HEK293T (cell line): ENCODE measurements at regions not wholly inside any gene's neighbourhood (a gene's known extent, or its start where the extent isn't known, plus 50 kb on each side); places are given as distances from the start of the nearest gene placed in this dataset.

Source experiments
- CTCF ChIA-PET: fragments of 350-600 bp; formaldehyde crosslinking; extraction: SDS; loops from one replicate; lab custom pipeline; 2021; ENCODE audit warnings: antibody characterized with exemption, inconsistent platforms; lab: Yijun Ruan, JAX
- POLR2A ChIA-PET: fragments of 350-600 bp; formaldehyde crosslinking; extraction: SDS; loops from one replicate; lab custom pipeline; 2020; ENCODE audit warnings: antibody characterized with exemption, inconsistent platforms; lab: Yijun Ruan, JAX
- DNase-seq: peaks from one replicate; pipeline ENCODE4 v3.0.0; 2012; ENCODE audit warnings: mixed read lengths; ENCODE audit errors: extremely low spot score
- ARNT ChIP-seq: fragments of 450-650 bp; IDR thresholded peaks from 2 replicates; pipeline ENCODE4 v1.6.1; 2017; ENCODE audit warnings: mild to moderate bottlenecking
- BHLHE40 ChIP-seq: fragments of 450-650 bp; IDR thresholded peaks from 2 replicates; pipeline ENCODE4 v1.6.1; 2016; ENCODE audit warnings: mild to moderate bottlenecking, moderate library complexity, borderline replicate concordance
- CTBP1 ChIP-seq: fragments of 450-650 bp; IDR thresholded peaks from 2 replicates; pipeline ENCODE4 v1.6.1; 2016; ENCODE audit warnings: borderline replicate concordance
- ELF4 ChIP-seq: fragments of 450-650 bp; IDR thresholded peaks from 2 replicates; pipeline ENCODE4 v1.6.1; 2017; ENCODE audit warnings: antibody characterized with exemption
- FOXA1 ChIP-seq: fragments of 450-650 bp; IDR thresholded peaks from 2 replicates; pipeline ENCODE4 v1.6.1; 2016; ENCODE audit warnings: mild to moderate bottlenecking
- FOXK2 ChIP-seq: fragments of 450-650 bp; IDR thresholded peaks from 2 replicates; pipeline ENCODE4 v1.6.1; 2016; ENCODE audit warnings: mild to moderate bottlenecking
- FOXM1 ChIP-seq: fragments of 450-650 bp; IDR thresholded peaks from 2 replicates; pipeline ENCODE4 v1.6.1; 2017; ENCODE audit warnings: mild to moderate bottlenecking, borderline replicate concordance
- HDGF ChIP-seq: fragments of 450-650 bp; IDR thresholded peaks from 2 replicates; pipeline ENCODE4 v1.6.1; 2017; ENCODE audit warnings: antibody characterized with exemption, borderline replicate concordance
- L3MBTL2 ChIP-seq: fragments of 450-650 bp; conservative IDR thresholded peaks from 2 replicates; pipeline ENCODE4 v1.6.1; 2016; ENCODE audit warnings: mild to moderate bottlenecking
- LEF1 ChIP-seq: fragments of 450-650 bp; IDR thresholded peaks from 2 replicates; pipeline ENCODE4 v1.6.1; 2017; ENCODE audit warnings: mild to moderate bottlenecking, borderline replicate concordance
- NFRKB ChIP-seq: fragments of 450-650 bp; IDR thresholded peaks from 2 replicates; pipeline ENCODE4 v1.6.1; 2016; ENCODE audit warnings: mild to moderate bottlenecking, moderate library complexity
- SP1 ChIP-seq: fragments of 450-650 bp; IDR thresholded peaks from 2 replicates; pipeline ENCODE4 v1.6.1; 2017
- SUZ12 ChIP-seq: fragments of 450-650 bp; IDR thresholded peaks from 2 replicates; pipeline ENCODE4 v1.6.1; 2016; ENCODE audit warnings: mild to moderate bottlenecking
- TARDBP ChIP-seq: fragments of 450-650 bp; IDR thresholded peaks from 2 replicates; pipeline ENCODE4 v1.6.1; 2016
- ZNF384 ChIP-seq: fragments of 450-650 bp; IDR thresholded peaks from 2 replicates; pipeline ENCODE4 v1.6.1; 2016
- TF ChIP-seq, protein P1 (sequence below): fragments of 450-650 bp; IDR thresholded peaks from 2 replicates; pipeline ENCODE4 v1.6.1; 2016

DNA sequence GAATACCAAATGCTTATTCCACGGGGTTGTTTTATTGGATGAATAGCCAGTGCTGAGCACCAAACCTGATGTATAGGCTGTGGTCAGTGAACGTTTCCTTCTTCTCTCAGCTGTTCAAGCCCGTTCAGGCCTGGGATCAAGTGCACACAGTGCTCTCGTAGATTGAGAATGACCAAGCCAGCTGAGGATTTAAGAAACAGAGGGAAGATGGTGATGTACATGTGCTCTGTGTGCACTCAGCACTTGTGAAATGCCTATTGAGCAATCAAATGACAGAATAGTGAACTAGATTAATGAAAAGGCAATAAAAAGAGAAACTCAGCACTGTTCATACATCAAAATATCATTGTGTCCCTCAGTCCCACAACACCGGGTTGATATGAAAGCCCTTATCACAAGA is 302.5 kb downstream of the BMPER start:
- no peak for DNase-seq
- ChIA-PET CTCF (no interaction called here), POLR2A (no interaction called here)
- no peak for TF ChIP-seq SUZ12
- no peak for TF ChIP-seq TARDBP
- TF ChIP-seq FOXM1: no peak
- no peak for TF ChIP-seq HDGF
- no peak for TF ChIP-seq SP1
- TF ChIP-seq FOXA1: no peak
- TF ChIP-seq ZNF384: no peak
- no peak for TF ChIP-seq CTBP1
- TF ChIP-seq L3MBTL2: no peak
- TF ChIP-seq, protein P1, sequence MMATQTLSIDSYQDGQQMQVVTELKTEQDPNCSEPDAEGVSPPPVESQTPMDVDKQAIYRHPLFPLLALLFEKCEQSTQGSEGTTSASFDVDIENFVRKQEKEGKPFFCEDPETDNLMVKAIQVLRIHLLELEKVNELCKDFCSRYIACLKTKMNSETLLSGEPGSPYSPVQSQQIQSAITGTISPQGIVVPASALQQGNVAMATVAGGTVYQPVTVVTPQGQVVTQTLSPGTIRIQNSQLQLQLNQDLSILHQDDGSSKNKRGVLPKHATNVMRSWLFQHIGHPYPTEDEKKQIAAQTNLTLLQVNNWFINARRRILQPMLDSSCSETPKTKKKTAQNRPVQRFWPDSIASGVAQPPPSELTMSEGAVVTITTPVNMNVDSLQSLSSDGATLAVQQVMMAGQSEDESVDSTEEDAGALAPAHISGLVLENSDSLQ: no peak

DNA sequence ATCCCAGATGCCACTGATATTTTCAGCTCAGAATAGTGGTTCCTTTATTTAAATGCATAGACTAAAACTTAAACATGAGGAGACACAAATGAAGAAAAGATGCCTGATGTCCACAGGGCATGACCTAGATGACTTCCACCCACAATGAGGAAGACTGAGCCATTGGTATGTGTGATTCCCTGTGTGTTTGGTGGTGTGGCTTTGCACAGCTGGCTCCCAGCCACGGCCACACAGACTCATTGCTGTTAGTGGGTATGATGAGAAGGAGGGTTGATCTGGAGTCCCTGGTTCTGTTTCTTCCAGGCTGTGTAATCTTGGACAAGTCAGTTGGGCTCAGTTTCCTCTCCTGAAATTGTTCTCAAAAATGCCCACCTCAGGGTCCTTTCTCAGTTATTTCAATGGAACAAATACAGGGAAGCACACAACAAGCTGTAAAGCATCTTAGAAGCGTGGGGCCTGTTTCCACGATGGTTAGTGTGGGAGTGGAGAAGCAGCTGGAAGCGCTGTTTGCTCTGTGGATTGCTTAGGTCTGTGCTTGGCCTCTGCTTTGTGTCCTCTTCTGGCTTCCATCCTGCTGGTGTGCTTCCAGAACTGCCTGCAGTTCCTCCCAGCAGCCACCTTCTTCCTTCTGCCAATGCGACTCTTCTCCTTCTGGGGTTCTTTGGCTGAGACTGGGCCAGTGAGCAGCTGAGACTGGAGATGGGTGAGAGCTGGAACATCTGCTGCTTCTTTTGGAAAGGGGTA is 303.7 kb downstream of the BMPER start:
- TF ChIP-seq L3MBTL2 (no peak), LEF1 (no peak), TARDBP (no peak), BHLHE40 (no peak)
- no peak for DNase-seq
- CTCF ChIA-PET: interaction anchor here (0.7 kb wide), 1 partner anchor 1026 kb away, joined by 3 read pairs; no protein-coding TSS in a partner anchor
- POLR2A ChIA-PET: no interaction called here

DNA sequence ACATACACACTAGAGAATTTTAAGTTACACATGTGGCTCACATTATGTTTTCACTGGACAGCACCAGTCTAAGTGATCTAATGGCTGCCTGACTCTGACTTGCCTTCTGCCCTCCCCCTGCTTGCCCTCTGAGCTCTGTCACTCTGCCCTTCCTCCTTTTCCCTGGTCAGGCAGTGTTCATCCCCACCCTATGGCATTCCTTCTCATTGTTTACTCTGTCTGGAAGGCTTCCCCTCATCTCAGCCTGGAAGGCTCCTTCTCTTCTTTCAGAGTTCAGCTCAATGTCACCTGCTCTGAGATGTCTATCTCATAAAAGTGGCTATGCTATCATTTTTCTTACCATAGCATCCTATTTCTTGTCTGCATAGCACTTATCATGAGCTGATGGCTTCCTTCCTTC is 305.7 kb downstream of the BMPER start:
- DNase-seq: no peak
- ChIA-PET CTCF (interaction anchor here (0.6 to 1.1 kb wide), 2 partner anchors 14 to 42 kb away, joined by 3 read pairs; no protein-coding TSS in a partner anchor), POLR2A (no interaction called here)
- TF ChIP-seq SUZ12 (no peak), ARNT (no peak), CTBP1 (no peak), SP1 (no peak), ELF4 (no peak), LEF1 (no peak), BHLHE40 (no peak), FOXK2 (no peak), FOXA1 (no peak), NFRKB (no peak), L3MBTL2 (no peak), FOXM1 (no peak), TARDBP (no peak), ZNF384 (no peak), HDGF (no peak)
- TF ChIP-seq, protein P1: no peak

DNA sequence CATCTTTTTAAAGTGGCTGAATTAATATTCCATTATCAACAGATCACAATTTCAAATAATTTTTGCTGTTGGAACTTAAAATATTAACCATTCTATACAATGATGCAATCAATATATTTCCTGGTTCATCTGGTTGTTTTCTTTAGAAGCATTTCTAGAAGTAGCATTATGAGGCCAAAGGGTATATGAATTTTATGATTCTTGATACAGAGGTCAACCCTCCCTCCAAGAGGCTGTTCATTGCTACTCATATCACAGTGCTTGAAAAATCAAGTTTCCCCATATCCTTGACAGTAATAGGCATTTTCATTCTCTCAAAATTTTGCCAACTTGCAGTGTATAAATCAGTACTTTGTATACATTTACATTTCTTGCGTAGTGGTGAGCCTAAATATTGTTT is 312.6 kb downstream of the BMPER start:
- no peak for DNase-seq
- CTCF ChIA-PET: no interaction called here
- POLR2A ChIA-PET: no interaction called here
- TF ChIP-seq ARNT: no peak
- no peak for TF ChIP-seq ELF4
- TF ChIP-seq FOXM1: no peak
- no peak for TF ChIP-seq HDGF
- TF ChIP-seq TARDBP: no peak

DNA sequence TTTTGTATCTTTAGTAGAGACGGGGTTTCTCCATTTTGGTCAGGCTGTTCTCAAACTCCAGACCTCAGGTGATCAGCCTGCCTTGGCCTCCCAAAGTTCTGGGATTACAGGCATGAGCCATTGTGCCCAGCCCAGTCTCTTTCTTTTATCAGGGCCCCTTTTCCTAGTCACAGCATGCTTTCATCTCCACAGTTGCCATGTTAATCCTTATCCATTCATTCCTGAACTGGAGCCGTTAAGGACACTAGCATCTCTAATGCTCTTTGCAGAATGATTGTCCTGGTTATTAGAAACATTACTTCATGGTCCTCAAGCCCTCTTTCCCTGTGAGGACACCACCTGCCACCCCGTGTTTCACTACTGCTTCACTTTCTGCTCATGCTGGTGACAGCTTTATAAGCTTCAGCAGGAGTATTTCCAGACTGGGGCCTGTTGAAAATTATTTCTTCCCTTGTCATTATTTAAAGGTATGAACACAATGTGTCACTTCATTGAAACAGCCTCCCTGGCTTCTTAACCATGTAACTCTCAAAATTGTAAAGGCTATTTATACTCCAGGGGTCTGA is 313.9 kb downstream of the BMPER start:
- DNase-seq: no peak
- TF ChIP-seq TARDBP (no peak), SUZ12 (no peak), L3MBTL2 (no peak), ARNT (no peak), FOXA1 (no peak), CTBP1 (no peak), ELF4 (no peak), ZNF384 (no peak), NFRKB (no peak), BHLHE40 (no peak), LEF1 (no peak), FOXK2 (no peak), HDGF (no peak), FOXM1 (no peak), SP1 (no peak)
- TF ChIP-seq, protein P1: no peak
- CTCF ChIA-PET: no interaction called here
- POLR2A ChIA-PET: no interaction called here

DNA sequence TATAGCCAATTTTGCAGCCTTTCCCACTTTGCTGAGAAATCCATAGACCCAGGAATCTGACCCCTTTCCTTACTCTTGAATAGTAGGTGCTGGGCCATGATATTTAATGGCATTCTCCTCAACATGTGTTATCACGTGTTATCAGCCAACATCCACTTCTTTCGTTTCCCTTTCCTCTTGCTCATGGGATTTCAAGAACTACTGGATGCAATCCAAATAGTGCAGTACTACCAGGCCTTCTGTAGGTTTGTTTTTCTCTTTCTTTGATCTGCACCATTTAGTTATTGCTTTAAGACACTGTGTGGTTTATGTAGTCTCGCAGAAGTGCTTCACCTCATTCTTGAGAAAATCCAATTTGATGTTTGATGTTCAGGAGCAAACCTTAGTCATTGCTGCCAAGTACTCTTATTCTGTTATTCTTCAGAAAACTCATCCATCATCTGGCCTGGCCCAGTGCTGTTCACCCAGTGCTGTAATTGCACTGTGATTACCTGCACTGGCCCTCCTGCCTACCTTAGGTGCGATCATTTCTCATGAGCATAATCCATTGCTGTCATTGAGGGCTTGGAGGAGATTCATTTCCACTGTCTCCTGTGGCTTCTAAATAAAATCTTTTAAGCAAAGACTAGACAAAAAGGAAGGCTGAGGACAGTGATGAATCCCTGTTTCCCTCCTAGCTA is 315.3 kb downstream of the BMPER start:
- TF ChIP-seq, protein P1: no peak
- TF ChIP-seq LEF1 (no peak), L3MBTL2 (no peak), FOXA1 (no peak), ARNT (no peak), FOXM1 (no peak), ELF4 (no peak), NFRKB (no peak), HDGF (no peak), SP1 (no peak), BHLHE40 (no peak), FOXK2 (no peak), SUZ12 (no peak), CTBP1 (no peak), ZNF384 (no peak), TARDBP (no peak)
- no peak for DNase-seq
- ChIA-PET POLR2A (no interaction called here), CTCF (no interaction called here)
